HEK293 (cell line): ENCODE measurements at regions not wholly inside any gene's neighbourhood (a gene's known extent, or its start where the extent isn't known, plus 50 kb on each side); places are given as distances from the start of the nearest gene placed in this dataset.

Experiments
- BCL11B ChIP-seq: fragments of 450-650 bp; formaldehyde crosslinking; IDR thresholded peaks from 2 replicates; pipeline ENCODE4 v1.5.1; 2016; ENCODE audit warnings: low read depth, missing biosample characterization, missing genetic modification characterization
- GFI1B ChIP-seq: fragments of 450-650 bp; formaldehyde crosslinking; IDR thresholded peaks from 2 replicates; pipeline ENCODE4 v1.5.1; 2016; ENCODE audit warnings: missing biosample characterization, missing genetic modification characterization
- ZNF140 ChIP-seq: fragments of 450-650 bp; formaldehyde crosslinking; IDR thresholded peaks from 2 replicates; pipeline ENCODE4 v1.5.1; 2016; ENCODE audit warnings: missing biosample characterization, missing genetic modification characterization
- ZNF146 ChIP-seq: fragments of 450-650 bp; formaldehyde crosslinking; IDR thresholded peaks from 2 replicates; pipeline ENCODE4 v1.5.1; 2016; ENCODE audit warnings: missing biosample characterization, missing genetic modification characterization
- ZNF221 ChIP-seq: fragments of 450-650 bp; formaldehyde crosslinking; IDR thresholded peaks from 2 replicates; pipeline ENCODE4 v1.5.1; 2017; ENCODE audit warnings: missing biosample characterization, missing genetic modification characterization, borderline replicate concordance
- ZNF426 ChIP-seq: fragments of 450-650 bp; formaldehyde crosslinking; IDR thresholded peaks from 2 replicates; pipeline ENCODE4 v1.5.1; 2017; ENCODE audit warnings: missing biosample characterization, missing genetic modification characterization, mild to moderate bottlenecking, inconsistent platforms, moderate library complexity
- ZNF623 ChIP-seq: fragments of 450-650 bp; formaldehyde crosslinking; IDR thresholded peaks from 2 replicates; pipeline ENCODE4 v1.5.1; 2016; ENCODE audit warnings: missing biosample characterization, missing genetic modification characterization
- TF ChIP-seq, protein P1 (sequence below): fragments of 450-650 bp; formaldehyde crosslinking; IDR thresholded peaks from 2 replicates; pipeline ENCODE4 v1.5.1; 2016; ENCODE audit warnings: missing biosample characterization, missing genetic modification characterization

GRCh38 chr1:106134561-106134960 lies 921.9 kb upstream of the PRMT6 start:
- TF ChIP-seq ZNF426 (tag by site-specific recombination): no peak
- TF ChIP-seq ZNF623 (tag by site-specific recombination): no peak
- TF ChIP-seq, protein P1, sequence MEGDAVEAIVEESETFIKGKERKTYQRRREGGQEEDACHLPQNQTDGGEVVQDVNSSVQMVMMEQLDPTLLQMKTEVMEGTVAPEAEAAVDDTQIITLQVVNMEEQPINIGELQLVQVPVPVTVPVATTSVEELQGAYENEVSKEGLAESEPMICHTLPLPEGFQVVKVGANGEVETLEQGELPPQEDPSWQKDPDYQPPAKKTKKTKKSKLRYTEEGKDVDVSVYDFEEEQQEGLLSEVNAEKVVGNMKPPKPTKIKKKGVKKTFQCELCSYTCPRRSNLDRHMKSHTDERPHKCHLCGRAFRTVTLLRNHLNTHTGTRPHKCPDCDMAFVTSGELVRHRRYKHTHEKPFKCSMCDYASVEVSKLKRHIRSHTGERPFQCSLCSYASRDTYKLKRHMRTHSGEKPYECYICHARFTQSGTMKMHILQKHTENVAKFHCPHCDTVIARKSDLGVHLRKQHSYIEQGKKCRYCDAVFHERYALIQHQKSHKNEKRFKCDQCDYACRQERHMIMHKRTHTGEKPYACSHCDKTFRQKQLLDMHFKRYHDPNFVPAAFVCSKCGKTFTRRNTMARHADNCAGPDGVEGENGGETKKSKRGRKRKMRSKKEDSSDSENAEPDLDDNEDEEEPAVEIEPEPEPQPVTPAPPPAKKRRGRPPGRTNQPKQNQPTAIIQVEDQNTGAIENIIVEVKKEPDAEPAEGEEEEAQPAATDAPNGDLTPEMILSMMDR (tag by site-specific recombination): no peak
- no peak for TF ChIP-seq BCL11B (tag by site-specific recombination)
- no peak for TF ChIP-seq ZNF221 (tag by site-specific recombination)
- no peak for TF ChIP-seq ZNF140
- no peak for TF ChIP-seq GFI1B
- TF ChIP-seq ZNF146: no peak
